Activated CD8-positive, alpha-beta memory T cell treated with anti-CD3 and anti-CD28 coated beads for 24 hours (primary cell): ENCODE measurements at regions not wholly inside any gene's neighbourhood (a gene's known extent, or its start where the extent isn't known, plus 50 kb on each side); places are given as distances from the start of the nearest gene placed in this dataset.
"Not testable (repeated sequence)": the region's sequence is repeated elsewhere in the genome, so short reads cannot be mapped to it uniquely, and the experiment has no call there.

Source experiments
- DNase-seq: peaks from one replicate; pipeline ENCODE4 v3.0.0-alpha.2; 2020

DNA sequence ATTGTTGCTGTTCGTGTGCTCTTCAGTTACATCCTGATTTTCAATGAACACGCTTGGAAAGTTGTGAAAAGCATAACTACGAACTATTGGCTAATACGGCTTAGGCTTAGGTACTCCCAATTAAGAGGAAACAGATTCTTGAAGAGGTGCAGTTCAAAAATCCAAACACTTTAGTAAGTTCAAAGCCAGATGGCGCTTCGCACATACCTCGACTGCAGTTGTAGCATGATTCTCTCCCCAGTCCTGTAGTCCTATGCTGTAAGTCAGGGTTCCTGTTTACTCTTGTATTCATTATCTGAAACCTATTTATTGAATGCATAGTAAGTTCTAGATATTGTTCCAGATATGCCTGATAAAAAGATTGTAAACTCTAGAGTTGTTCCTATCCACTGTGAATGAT, 165.2 kb downstream of the TRIB2 start:
- no peak for DNase-seq

DNA sequence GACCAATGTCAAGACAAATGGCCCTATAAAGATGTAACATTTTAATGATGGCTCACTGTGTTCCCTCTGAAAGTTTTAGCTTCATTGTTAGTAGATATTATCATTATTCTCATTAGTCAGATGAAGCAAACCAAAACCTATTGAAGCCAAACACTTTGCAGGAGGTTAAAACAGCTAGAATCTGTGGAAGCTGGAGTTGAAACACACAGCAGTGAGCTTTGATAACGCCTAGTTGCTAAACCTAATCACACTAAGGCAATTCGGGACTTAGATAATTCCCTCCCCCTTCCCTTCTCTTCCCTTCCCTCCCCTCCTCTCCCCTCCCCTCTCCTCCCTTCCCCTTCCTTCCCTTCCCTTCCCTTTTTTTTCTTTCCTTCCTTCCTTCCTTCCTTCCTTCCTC, 165.7 kb downstream of the TRIB2 start:
- DNase-seq, result no peak

DNA sequence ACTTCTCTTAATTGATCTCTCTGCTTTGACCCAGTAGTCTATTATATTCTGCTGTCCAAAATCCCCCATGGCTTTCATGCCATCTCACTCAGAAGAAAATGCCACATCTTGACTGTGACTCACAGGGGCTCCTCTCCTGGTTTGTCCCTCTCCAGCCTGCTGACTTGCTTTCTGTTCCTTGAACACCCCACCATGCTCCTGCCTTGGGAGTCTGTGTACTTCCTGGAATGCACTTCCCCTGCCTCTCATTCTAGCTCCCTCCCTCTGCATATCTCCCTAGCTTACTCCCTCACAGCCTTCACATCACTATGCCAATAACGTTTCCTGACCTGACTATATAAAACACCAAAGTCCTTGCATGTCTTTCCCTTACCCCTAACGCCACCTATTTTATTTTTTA, 167.2 kb downstream of the TRIB2 start:
- no peak for DNase-seq

DNA sequence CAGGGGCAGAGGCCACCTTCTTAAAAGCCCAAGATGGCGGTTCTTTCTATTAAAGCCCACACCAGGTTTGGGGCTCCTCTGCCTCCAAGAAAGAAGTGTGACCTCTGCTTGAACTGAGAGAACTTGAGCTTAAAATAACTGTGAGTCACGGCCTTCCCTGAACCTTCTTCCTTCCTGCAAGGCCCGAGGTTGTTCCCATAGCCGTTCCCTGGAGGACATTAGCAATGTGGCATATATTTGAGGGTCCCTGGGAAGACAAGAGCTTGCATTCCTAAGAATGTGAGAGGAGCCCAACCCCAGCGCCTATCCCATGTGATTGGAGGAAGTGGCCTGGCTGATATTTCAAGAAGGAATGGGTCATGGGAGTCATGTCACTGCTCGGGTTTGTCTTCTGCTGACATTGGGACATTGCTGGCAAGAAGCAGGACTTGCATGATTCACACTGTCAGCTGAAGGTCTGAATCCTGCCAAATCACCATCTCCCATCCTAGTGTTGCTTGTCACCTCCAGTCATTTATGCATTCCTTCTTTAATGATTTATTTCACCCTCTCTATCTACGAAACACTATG, 168.1 kb downstream of the TRIB2 start:
- DNase-seq, result no peak

DNA sequence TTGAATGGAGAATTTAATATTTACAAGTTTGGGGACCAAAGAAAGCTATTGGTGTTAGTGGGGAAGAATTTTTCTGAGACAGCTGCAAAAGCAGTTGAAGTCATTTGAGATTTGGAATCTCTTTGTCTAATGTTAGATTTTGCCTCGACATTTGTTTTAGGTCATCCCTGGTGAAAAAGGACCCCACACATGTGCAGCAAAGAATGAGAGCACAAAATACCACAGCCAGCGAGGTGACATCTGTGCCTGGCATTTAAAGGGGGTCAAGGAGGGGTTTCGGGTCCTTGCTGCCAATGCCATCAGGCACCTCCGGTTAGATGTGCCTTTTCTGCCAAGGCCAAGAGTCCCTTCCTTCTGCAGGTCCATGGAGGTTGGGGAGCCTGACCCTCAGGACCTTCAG, 173.3 kb downstream of the TRIB2 start:
- no peak for DNase-seq

DNA sequence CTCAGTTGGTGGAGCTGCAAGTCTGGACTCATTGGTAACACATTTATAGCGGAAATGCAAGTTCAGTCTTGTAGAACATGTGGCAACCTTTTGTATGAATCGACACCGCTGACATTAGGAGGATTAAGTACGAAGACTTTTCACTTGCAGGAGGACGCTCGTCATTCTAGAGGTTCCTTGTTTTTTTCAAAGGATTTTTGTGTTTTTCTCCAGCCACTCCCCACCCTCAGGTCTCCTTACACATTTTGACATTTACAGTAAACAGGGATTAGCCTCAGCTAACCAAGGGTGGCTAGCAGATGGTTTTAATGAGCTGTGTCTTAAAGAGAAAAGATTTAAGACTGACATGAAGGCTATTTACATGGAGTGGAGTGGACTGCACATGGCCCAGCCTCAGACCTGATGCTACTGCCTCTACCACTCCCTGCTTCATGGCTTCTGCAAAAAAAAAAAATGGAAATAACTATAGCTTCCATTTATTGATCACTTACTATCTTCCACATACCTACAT, 173.8 kb downstream of the TRIB2 start:
- no peak for DNase-seq

DNA sequence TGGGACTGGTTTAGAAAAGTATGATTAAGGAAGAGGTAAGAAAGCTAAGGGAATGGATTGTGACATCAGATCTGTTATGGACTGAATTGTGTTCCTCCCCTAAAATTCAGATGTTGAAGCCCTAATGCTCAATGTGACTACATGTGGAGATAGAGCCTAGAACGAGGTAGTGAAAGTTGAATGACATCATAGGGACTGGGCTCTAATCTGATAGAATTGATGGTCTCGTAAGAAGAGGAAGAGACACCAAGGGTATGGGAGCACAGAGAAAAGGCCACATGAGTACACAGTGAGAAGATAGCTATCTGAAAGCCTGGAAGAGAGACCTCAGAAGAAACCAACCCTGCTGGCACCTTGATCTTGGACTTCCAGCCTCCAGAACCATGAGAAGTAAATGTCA, 178.3 kb downstream of the TRIB2 start:
- DNase-seq, result no peak

DNA sequence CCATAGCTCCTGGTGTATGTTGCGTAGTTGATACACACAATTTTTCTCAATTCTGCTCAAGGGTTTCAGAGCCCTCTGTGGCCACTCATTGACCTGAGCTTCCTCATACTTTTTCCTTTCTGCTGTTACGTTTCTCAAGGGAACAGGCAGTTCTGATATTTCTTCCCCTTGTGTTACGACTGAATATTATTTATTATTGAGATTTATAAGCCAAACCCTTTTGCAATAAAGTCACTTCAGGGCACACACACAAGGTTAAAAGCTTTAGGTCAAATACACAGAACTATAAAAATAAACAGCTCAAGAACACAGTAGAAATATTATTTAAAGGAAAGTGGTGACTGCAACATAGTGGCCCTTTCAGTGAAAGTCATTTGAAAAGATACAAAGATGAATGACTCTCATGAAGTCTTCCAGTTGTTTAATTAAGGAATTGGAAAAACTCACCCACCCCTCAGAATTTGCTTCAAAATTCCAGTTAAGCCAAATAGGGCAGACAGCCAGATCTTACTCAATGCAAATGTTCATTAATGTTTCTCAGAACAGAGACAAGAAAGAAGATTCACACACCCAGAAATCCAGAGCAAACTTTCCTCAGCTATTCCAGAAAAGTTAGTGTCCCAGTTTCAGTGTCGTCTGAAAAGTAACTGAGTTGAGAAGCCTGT, 179.7 kb downstream of the TRIB2 start:
- DNase-seq, result no peak

DNA sequence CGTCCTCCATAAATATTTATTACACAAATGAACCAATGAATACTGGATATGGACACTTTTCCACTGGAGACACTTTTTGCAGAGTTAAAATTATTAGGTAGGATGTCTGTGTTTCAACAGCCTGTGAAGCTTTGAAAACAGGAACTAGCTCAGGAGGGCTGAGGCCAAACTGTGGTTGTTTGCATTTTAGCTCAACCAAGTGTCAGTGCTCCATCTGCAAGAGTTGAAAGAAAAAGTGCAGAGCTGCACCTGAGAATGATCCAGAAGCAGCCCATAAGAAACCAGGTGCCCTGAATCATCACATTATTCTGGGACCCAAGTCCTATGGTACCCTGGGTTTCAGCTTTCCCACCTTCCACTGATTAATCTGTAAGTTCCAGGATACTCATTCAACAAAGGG, 180.4 kb downstream of the TRIB2 start:
- DNase-seq, result no peak

DNA sequence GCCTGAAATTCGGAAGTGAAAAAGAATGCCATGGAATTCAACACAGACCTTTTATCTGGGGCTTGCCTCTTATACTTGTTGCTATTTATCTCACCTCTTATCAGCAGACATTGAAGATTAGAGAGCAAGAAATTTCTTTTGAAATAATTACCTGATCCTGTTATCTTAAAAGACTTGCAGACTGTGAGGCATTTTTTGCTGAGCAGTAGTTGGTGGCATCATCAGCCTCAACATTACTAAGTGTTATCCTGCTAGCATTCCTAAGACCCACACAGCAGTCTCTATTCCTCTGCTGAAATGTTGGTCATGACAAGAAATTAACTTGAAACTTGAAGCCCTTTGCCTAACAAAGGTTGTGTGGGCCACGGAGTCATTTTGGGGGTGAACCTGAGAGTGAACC, 186.5 kb downstream of the TRIB2 start:
- no peak for DNase-seq

DNA sequence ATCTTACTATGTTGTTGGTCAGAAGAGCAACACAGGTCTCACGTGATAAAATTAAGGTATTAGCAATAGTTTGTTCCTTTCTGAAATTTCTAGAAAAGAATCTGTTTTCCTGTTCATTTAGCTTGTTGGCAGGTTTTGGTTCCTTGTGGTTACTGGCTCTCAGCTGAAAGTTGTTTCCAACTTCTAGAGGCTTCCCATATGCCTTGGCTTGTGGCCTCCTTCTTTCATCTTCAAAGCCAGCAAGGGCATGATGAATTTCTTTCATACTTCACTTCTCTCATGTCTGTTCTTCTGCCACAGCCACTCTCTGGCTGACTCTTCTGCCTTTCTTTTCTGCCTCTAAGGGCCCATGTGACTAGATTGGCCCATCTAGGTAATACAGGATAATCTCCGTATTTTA, 193.7 kb downstream of the TRIB2 start:
- no peak for DNase-seq

DNA sequence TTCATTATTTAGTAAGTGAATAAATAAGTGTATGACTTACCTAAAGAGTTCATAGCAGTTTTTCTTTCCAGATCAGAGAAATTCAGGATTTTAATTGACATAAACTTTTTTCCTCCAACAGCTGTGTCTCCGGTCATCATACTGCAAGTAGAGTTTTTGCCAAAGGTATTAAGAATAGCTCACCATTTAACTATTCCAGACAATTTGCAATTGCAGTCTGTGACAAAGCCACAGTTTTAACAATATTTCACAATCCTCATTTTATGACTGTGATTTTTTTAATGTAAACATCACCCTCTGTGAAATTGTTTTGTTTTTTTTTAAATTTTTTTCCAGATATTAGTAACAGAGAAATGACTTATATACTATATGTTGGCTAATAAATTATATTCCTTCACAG, 199.1 kb downstream of the TRIB2 start:
- DNase-seq, result no peak

DNA sequence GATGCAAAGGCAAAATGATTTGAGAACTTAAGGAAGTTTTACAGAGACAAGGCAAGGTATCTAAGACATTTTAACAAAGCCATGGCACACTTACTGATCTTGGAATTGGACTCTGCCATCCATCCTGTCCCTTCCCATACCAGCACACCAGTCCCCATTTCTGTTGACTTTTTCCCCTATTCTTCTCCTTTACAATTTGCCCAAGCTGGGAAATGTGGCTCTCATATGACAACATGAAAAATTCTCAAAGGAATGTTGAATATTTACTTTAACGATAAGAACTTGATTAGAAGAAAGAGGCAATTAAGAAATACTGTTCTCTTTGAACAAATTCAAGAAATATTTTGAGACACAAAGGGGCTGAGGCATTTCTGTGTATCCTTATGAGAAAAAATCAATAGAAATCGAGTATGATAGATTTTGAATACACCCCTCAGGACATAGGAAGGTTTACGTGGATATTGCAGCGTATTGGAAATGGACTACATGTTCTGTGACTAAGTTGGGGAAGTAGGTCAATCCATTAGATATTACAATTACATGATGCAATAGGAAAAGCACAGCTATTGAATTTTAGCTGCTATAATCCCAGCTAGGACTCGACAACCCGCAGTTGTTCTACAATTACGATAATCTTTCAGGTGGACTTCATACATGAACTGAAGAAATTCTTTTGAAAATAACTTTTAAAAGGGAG, 201.6 kb downstream of the TRIB2 start:
- DNase-seq, result no peak

DNA sequence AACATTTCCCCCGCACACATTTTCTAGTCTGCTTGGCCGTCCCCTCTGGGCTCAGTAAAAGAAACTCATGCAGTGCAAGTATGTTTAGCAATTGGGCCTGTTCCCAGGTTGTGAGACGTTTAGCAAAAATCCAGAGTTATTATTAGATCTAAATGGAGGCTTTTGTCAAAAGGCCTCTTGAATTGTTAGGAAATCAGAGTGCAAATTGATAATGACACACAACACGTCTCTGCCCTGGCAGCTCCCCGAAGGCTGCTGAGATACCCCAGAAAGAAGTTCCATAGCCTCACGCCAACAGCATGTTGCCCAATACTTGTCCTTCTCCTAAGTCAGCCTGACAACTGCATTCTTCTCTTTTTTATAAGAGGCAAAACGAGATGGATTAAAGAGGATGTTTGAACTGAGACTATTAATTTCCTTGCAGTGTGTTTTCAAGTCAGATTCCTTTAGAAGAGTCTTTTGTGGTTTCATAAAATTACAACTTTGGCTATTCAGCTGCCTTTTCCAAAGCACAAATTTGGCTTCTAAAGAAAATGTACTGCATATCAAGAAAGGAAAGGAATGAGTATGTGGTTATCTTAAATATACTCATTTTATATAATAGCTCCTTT, 202.2 kb downstream of the TRIB2 start:
- no peak for DNase-seq

DNA sequence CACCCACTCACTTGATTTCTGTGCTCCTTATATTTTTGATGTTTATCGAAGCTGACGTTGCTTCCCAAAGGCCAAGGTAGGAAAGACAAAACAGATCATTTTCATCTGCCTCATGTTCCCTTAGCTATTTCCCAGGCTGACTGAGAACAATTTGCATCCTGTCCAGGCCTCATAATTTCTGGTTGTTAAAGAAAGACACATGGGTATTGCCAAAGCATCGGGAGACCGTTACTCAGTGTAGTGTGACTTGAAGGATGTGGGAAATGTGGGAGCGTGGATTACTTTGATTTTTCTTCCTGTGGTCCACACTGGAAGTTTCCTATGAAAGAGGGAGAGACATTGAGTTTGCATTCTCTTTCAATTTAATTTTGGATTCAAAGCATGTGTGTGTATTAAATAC, 204.6 kb downstream of the TRIB2 start:
- DNase-seq, result no peak

DNA sequence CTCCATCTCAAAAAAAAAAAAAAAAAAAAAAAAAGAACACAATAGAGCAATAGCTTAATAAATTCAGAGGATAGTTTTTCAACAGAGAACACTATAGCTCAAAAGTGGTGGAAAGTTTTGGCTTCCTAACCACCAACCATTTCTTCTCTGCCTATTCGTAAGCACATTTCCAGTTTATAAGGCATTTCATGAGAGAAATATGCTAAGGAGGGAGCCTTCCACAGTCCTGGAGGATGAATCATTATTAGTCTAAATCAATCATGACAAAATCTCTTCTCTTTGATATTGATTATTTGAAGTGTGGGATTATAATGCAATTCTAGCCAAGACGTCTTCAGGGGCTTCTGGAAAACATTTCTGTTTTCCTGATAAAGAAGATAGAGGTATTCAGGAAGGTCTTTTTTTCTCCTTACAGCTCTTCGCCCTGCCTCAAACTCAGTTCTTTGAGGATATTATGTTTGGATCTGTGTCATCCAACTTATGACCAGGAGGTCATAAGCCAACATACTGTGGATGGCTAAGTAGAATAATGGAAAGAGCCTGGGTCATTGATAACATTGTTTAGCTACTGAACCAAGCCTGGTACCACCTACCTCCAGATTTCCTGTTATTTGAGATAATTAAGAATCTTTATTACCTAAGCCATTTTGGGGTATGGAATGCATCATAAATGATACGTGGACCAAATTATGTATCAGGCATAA, 207.3 kb downstream of the TRIB2 start:
- DNase-seq, result no peak

DNA sequence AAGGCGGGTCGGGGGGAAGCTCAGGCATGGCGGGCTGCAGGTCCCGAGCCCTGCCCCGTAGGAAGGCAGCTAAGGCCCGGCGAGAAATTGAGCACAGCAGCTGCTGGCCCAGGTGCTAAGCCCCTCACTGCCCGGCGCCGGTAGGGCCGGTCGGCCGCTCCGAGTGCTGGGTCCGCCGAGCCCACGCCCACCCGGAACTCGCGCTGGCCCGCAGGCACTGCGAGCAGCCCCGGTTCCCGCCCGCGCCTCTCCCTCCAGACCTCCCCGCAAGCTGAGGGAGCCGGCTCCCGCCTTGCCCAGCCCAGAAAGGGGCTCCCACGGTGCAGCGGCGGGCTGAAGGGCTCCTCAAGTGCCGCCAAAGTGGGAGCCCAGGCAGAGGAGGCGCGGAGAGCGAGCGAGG, 209.9 kb downstream of the TRIB2 start:
- DNase-seq, result not testable (repeated sequence)

DNA sequence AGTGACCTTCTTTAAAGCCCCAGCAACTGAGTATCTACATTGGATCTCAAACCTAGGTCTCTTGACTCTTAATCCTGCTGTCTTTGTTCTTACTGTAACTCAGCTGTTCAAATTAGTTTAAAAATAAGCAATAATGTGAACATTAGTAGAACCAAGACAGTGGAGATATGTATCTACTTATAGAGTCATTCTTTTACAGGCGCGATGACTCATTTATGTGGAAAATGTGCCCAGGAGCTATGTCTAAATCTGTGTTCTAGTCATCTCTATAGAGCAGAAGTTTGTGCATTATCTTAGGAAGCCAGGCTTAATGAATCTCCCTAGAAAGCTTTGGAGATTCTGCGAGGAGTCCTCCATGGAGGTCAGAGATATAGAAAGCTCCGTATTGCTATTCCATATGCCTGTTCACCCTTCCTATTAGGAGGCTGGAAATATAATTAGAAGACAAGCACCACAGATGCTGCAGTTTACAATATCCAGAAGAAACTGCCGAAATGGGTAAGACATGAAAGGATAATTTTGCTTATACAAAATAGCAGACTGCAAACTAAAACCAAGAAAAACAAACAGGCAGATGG, 211.6 kb downstream of the TRIB2 start:
- DNase-seq, result no peak

DNA sequence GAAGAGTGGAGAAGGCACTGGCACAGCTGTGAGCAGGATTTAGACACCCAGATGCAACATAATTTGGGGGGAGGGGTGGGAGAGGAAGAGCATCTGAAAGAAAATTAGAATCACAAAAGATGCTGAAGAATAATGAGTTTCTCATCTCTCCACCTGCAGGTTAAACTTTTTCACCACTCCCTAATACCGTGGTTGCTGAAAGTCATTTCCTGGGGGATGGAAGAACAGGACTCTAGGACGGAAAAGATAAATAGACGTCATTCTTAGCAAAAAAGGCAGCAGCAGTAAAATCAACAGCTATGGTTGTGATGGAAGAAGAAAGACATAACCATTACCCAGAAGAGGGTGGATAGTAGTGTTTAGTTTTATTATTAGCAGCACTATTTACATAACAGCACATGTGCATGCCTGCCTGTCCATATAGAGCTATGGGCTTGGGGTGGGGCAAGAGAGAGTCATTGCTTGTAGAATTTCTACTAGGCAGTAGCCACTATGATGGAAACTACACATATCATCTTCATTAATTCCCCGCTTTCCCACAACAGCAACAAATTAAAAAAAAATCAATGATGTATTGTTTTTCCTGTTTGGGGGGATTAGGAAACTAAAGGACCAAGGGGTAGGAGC, 212.2 kb downstream of the TRIB2 start:
- no peak for DNase-seq

DNA sequence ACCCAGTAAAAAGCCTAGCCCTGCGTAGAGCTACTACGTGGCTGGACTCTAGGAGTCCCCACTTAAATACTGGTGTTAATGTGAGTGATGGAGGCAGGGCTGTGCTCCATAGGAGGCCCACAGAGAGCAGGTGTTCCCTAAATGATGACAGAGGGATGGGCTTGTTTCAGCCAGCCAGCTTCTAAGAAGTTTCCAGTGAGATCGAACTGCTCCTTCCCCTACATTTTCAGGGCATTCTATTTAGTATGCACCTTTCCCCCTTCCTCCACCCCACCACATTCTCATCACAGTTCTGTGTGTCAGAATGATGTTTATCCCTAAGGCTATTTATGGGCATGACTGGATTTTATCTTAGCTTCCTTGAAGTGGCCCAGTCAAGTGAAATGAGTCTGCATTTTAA, 213.0 kb downstream of the TRIB2 start:
- DNase-seq, result no peak

DNA sequence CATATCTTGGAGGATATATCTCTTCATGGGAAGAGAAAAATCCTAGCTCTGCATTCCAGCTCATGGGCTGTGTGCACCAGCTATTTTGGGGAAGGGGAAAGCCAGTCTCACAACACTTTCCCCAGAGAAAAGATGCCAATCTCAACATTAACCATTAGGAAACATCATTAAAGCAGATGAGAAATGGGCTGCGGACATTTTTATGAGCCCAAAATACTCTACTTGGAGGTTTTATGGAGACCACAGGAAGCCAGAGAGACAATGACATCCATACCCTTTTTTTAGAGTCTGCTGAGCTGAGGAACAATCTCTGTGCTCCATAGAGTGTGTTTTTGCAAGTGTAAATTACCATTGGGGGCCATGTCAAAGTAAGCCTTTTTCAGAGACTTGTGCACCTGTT, 213.7 kb downstream of the TRIB2 start:
- DNase-seq, result no peak

DNA sequence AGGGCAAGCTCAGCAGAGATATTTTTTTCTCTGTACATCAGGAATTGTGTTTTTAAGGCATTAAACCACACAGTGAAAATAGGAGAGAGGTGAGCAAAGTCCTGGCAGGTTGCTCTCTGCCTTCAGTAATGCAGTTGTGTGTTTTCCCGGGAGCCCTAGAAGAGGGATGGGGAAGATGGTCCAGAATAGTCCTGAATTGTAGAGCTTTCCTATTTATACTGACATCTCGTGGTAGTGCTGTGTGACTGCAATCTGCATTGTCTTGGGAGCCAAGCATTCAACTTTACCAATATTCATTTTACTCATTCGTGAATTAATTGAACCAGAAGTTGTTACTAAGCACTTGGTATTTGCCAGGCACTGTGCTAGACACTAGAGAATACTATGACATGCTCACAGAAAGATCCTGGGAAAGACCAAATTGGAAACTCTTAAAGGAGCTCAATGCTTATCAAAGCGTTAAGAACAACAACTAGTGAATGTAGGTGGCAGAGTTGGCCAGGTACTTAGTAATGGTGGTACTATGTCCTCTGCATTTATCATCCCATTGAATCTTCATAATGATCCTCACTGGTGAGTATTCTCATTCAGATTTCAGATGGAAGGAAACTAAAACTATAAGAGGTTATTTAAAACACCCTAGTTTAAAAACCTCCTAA, 214.6 kb downstream of the TRIB2 start:
- DNase-seq, result no peak
